IMR-90 (cell line): ENCODE measurements at regions not wholly inside any gene's neighbourhood (a gene's known extent, or its start where the extent isn't known, plus 50 kb on each side); places are given as distances from the start of the nearest gene placed in this dataset.

ENCODE experiments used
- ATAC-seq: fragments of 200-7000 bp; cut with Tn5 transposase; 2 replicates; pipeline ENCODE4 v1.9.1; 2020; ENCODE audit warnings: low read depth, mild to moderate bottlenecking, moderate library complexity
- BruUV-seq: library from RNA; stranded (reverse); fragments of 400-500 nt; replicated peaks from 2 replicates; lab custom pipeline; 2021; lab: Mats Ljungman, UMichigan
- CTCF ChIA-PET: fragments of 300-600 bp; formaldehyde crosslinking; extraction: SDS; loops from one replicate; lab custom pipeline; 2021; ENCODE audit warnings: antibody characterized with exemption; lab: Yijun Ruan, JAX
- POLR2A ChIA-PET: fragments of 300-600 bp; sonication (Branson Sonifier 250); formaldehyde crosslinking; loops from one replicate; lab custom pipeline; 2022; ENCODE audit warnings: antibody characterized with exemption; ENCODE audit not compliant: unreplicated experiment; lab: Charles Lee
- DNase-seq: peaks from one replicate; pipeline ENCODE4 v3.0.0; 2013
- H2AFZ ChIP-seq: replicated peaks from 2 replicates; pipeline ENCODE3; 2013; ENCODE audit warnings: low read length, mild to moderate bottlenecking; ENCODE audit not compliant: poor library complexity
- H2AK5ac ChIP-seq: 2 replicates; pipeline ENCODE4 v1.6.1; 2013; ENCODE audit warnings: low read depth, low read length, inconsistent platforms
- H2AK9ac ChIP-seq: replicated peaks from 2 replicates; pipeline ENCODE3; 2013; ENCODE audit warnings: mild to moderate bottlenecking, low read depth, low read length, moderate library complexity; ENCODE audit not compliant: poor library complexity
- H2BK120ac ChIP-seq: 2 replicates; pipeline ENCODE4 v1.6.1; 2013; ENCODE audit warnings: low read depth, low read length, inconsistent platforms
- H2BK15ac ChIP-seq: 3 replicates; pipeline ENCODE4 v1.6.1; 2013; ENCODE audit warnings: low read depth, low read length, inconsistent platforms
- H2BK20ac ChIP-seq: 2 replicates; pipeline ENCODE4 v1.6.1; 2013; ENCODE audit warnings: low read depth, mild to moderate bottlenecking, inconsistent platforms, low read length, moderate library complexity
- H2BK5ac ChIP-seq: 2 replicates; pipeline ENCODE4 v1.6.1; 2013; ENCODE audit warnings: mild to moderate bottlenecking, low read depth, low read length, inconsistent platforms; ENCODE audit not compliant: poor library complexity, severe bottlenecking
- H3K14ac ChIP-seq: replicated peaks from 2 replicates; pipeline ENCODE4 v1.6.1; 2013; ENCODE audit warnings: low read depth, low read length, inconsistent platforms
- H3K18ac ChIP-seq: 2 replicates; pipeline ENCODE4 v1.6.1; 2013; ENCODE audit warnings: low read depth, low read length, control low read depth
- H3K23ac ChIP-seq: 2 replicates; pipeline ENCODE4 v1.6.1; 2013; ENCODE audit warnings: low read depth, low read length, inconsistent platforms
- H3K27ac ChIP-seq: 2 replicates; pipeline ENCODE4 v1.5.1; 2013; ENCODE audit warnings: mild to moderate bottlenecking, control low read depth, low read length; ENCODE audit not compliant: insufficient read depth
- H3K27me3 ChIP-seq: 2 replicates; pipeline ENCODE4 v1.6.1; 2013; ENCODE audit warnings: low read length; ENCODE audit not compliant: control insufficient read depth, insufficient read depth
- H3K36me3 ChIP-seq: 2 replicates; pipeline ENCODE4 v1.6.1; 2013; ENCODE audit warnings: low read length, mixed read lengths; ENCODE audit not compliant: control insufficient read depth, insufficient read depth
- H3K4ac ChIP-seq: 2 replicates; pipeline ENCODE4 v1.6.1; 2013; ENCODE audit warnings: low read depth, low read length, inconsistent platforms
- H3K4me1 ChIP-seq: 2 replicates; pipeline ENCODE4 v1.6.1; 2013; ENCODE audit warnings: low read length, mixed read lengths; ENCODE audit not compliant: control insufficient read depth, insufficient read depth
- H3K4me2 ChIP-seq: 2 replicates; pipeline ENCODE4 v1.6.1; 2013; ENCODE audit warnings: low read depth, mild to moderate bottlenecking, control low read depth, low read length, moderate library complexity
- H3K4me3 ChIP-seq: 2 replicates; pipeline ENCODE4 v1.5.1; 2013; ENCODE audit warnings: low read depth, mild to moderate bottlenecking, control low read depth, low read length, moderate library complexity; ENCODE audit not compliant: insufficient read depth
- H3K56ac ChIP-seq: 2 replicates; pipeline ENCODE4 v1.6.1; 2013; ENCODE audit warnings: low read length, inconsistent platforms; ENCODE audit not compliant: insufficient read depth; ENCODE audit errors: extremely low read depth
- H3K79me1 ChIP-seq, 2 experiments: 2 replicates each; pipeline ENCODE4 v1.6.1; 2013; ENCODE audit warnings: low read length in 2 of 2, inconsistent platforms in 1 of 2, low read depth in 1 of 2
- H3K9ac ChIP-seq: 2 replicates; pipeline ENCODE4 v1.6.1; 2013; ENCODE audit warnings: low read depth, low read length, control low read depth
- H3K9me1 ChIP-seq: 2 replicates; pipeline ENCODE4 v1.6.1; 2013; ENCODE audit warnings: low read length, inconsistent platforms; ENCODE audit not compliant: insufficient read depth
- H3K9me3 ChIP-seq: 2 replicates; pipeline ENCODE4 v1.6.1; 2013; ENCODE audit warnings: low read length; ENCODE audit not compliant: control insufficient read depth, insufficient read depth
- H4K20me1 ChIP-seq: 2 replicates; pipeline ENCODE4 v1.6.1; 2013; ENCODE audit warnings: low read length, inconsistent platforms; ENCODE audit not compliant: insufficient read depth
- H4K5ac ChIP-seq: 2 replicates; pipeline ENCODE4 v1.6.1; 2013; ENCODE audit warnings: mild to moderate bottlenecking, low read depth, low read length, control low read depth
- H4K8ac ChIP-seq, 2 experiments: 2 replicates each; pipeline ENCODE4 v1.6.1; 2013; ENCODE audit warnings: low read depth in 2 of 2, low read length in 2 of 2, control low read depth in 1 of 2, inconsistent platforms in 1 of 2
- H4K91ac ChIP-seq: 2 replicates; pipeline ENCODE4 v1.6.1; 2013; ENCODE audit warnings: low read depth, low read length, inconsistent platforms; ENCODE audit not compliant: insufficient read depth
- CEBPB ChIP-seq: IDR thresholded peaks from 2 replicates; pipeline ENCODE4 v1.6.1; 2012; ENCODE audit warnings: low read depth, low read length, improper control_type of control experiment
- CHD1 ChIP-seq: IDR thresholded peaks from 2 replicates; pipeline ENCODE4 v1.6.1; 2012; ENCODE audit warnings: low read depth, low read length, improper control_type of control experiment
- FOS ChIP-seq: fragments of 150-350 bp; IDR thresholded peaks from 2 replicates; pipeline ENCODE4 v1.6.1; 2016; ENCODE audit warnings: low read depth, low read length
- MAFK ChIP-seq: IDR thresholded peaks from 2 replicates; pipeline ENCODE4 v1.6.1; 2012; ENCODE audit warnings: low read depth, low read length, improper control_type of control experiment
- MAZ ChIP-seq: IDR thresholded peaks from 2 replicates; pipeline ENCODE4 v1.6.1; 2012; ENCODE audit warnings: low read depth, mild to moderate bottlenecking, low read length, improper control_type of control experiment, moderate library complexity, borderline replicate concordance
- NFE2L2 ChIP-seq: fragments of 150-350 bp; IDR thresholded peaks from 2 replicates; pipeline ENCODE4 v1.6.1; 2016; ENCODE audit warnings: low read depth, mild to moderate bottlenecking, low read length
- POLR2A ChIP-seq: IDR thresholded peaks from 2 replicates; pipeline ENCODE4 v1.6.1; 2012; ENCODE audit warnings: mild to moderate bottlenecking, low read depth, low read length
- RCOR1 ChIP-seq: IDR thresholded peaks from 2 replicates; pipeline ENCODE4 v1.6.1; 2012; ENCODE audit warnings: mild to moderate bottlenecking, low read length, improper control_type of control experiment; ENCODE audit not compliant: insufficient replicate concordance
- RFX5 ChIP-seq: IDR thresholded peaks from 2 replicates; pipeline ENCODE4 v1.8.0; 2012; ENCODE audit warnings: low read depth, mild to moderate bottlenecking, low read length, moderate library complexity
- SMC3 ChIP-seq: fragments of 150-350 bp; IDR thresholded peaks from 2 replicates; pipeline ENCODE4 v1.6.1; 2016; ENCODE audit warnings: low read depth, mild to moderate bottlenecking, antibody characterized with exemption, low read length, moderate library complexity
- WGBS, 2 experiments: methylation state at CpG; one replicate each; pipeline versions ENCODE4 v1.1.5 to v1.1.7; 2013; ENCODE audit warnings: missing lambda C conversion rate in 2 of 2; ENCODE audit not compliant: insufficient read length in 1 of 2; ENCODE audit errors: extremely low coverage in 2 of 2; 5-methylcytosine and 5-hydroxymethylcytosine counted together
- dilution Hi-C: fragments of 300-500 bp; cut with HindIII; formaldehyde crosslinking; loops from one replicate; pipeline ENCODE4 v1.14.3; 2018; ENCODE audit warnings: low sequenced_read_pairs; ENCODE audit not compliant: unreplicated experiment
- in situ Hi-C: fragments of 300-500 bp; cut with MboI; formaldehyde crosslinking; loops from 3 replicates; pipeline ENCODE4 v1.14.3; 2019; ENCODE audit warnings: low sequenced_read_pairs, inconsistent platforms, mixed read lengths
- intact Hi-C: fragments of 100-400 bp; cut with micrococcal nuclease; formaldehyde crosslinking; loops from 2 replicates; pipeline ENCODE4 v1.10.0; 2022
- TF ChIP-seq, protein P1 (sequence below): fragments of 150-350 bp; IDR thresholded peaks from 2 replicates; pipeline ENCODE4 v1.6.1; 2016; ENCODE audit warnings: low read depth, mild to moderate bottlenecking, low read length, moderate library complexity, borderline replicate concordance
- TF ChIP-seq, protein P2 (sequence below): fragments of 150-350 bp; IDR thresholded peaks from 2 replicates; pipeline ENCODE4 v1.6.1; 2017; ENCODE audit warnings: mild to moderate bottlenecking, antibody characterized with exemption, low read length, low read depth

DNA sequence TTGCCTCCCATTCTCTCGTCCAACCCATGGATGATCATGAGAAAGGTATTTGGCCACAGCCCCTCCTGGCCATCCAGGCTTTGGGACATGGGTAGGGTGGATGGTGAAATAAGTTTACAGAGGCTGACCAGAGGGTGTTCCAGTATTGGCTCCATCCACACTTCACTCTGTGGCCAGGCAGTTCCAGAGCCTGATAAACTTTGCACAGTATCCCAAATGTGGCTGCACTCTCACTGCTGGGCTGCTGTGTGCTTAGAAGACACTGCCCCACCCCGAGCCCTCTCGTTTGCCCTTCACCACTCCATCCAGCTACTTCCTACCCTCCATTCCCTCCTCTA, 72.0 kb upstream of the ZMIZ1 start:
- no peak overlapping the region for H3K14ac ChIP-seq
- peak overlapping the region; percentile 47 for H2AK9ac ChIP-seq
- peaks cover 14% of the 10 kb centered on the region; the same call in 1 of the 2 replicates for H3K9me1 ChIP-seq
- H2AK5ac ChIP-seq: peak overlapping the region; percentile 23; the same call in 1 of the 2 replicates
- BruUV-seq: no TSS peak
- DNase-seq (no peak), ATAC-seq (no peak)
- no peak overlapping the region for H3K4me3 ChIP-seq
- no peak overlapping the region for H3K56ac ChIP-seq
- no peak overlapping the region for H4K91ac ChIP-seq
- H2BK5ac ChIP-seq: no peak overlapping the region
- no peaks in the 10 kb centered on the region for H3K36me3 ChIP-seq
- TF ChIP-seq, protein P1, sequence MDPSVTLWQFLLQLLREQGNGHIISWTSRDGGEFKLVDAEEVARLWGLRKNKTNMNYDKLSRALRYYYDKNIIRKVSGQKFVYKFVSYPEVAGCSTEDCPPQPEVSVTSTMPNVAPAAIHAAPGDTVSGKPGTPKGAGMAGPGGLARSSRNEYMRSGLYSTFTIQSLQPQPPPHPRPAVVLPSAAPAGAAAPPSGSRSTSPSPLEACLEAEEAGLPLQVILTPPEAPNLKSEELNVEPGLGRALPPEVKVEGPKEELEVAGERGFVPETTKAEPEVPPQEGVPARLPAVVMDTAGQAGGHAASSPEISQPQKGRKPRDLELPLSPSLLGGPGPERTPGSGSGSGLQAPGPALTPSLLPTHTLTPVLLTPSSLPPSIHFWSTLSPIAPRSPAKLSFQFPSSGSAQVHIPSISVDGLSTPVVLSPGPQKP: no peak
- TF ChIP-seq, protein P2, sequence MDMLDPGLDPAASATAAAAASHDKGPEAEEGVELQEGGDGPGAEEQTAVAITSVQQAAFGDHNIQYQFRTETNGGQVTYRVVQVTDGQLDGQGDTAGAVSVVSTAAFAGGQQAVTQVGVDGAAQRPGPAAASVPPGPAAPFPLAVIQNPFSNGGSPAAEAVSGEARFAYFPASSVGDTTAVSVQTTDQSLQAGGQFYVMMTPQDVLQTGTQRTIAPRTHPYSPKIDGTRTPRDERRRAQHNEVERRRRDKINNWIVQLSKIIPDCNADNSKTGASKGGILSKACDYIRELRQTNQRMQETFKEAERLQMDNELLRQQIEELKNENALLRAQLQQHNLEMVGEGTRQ: no peak
- TF ChIP-seq MAZ (no peak), CEBPB (no peak), POLR2A (no peak), RFX5 (no peak), SMC3 (no peak), CHD1 (no peak), RCOR1 (no peak), NFE2L2 (no peak), FOS (no peak), MAFK (no peak)
- dilution Hi-C loops (no loop called here), in situ Hi-C loops (no loop called here), intact Hi-C loops (no loop called here)
- no peak overlapping the region for H3K18ac ChIP-seq
- H3K27me3 ChIP-seq: peaks cover 7% of the 10 kb centered on the region
- CTCF ChIA-PET: no interaction called here
- no peak overlapping the region for H3K27ac ChIP-seq
- H3K9ac ChIP-seq: no peak overlapping the region
- no peaks in the 10 kb centered on the region for H3K79me1 ChIP-seq
- no peak overlapping the region for H4K8ac ChIP-seq
- WGBS, 2 experiments: no CpG with 5 or more reads among the region's 3 CpGs
- no peak overlapping the region for H4K5ac ChIP-seq
- H3K4ac ChIP-seq: peak overlapping the region; percentile 14; the same call in 1 of the 2 replicates
- no peak overlapping the region for H2BK15ac ChIP-seq
- H2BK120ac ChIP-seq: no peak overlapping the region
- no peaks in the 10 kb centered on the region for H4K20me1 ChIP-seq
- H3K4me1 ChIP-seq: peaks cover 12% of the 10 kb centered on the region; the same call in 1 of the 2 replicates
- no peak overlapping the region for H3K4me2 ChIP-seq
- POLR2A ChIA-PET: interaction anchor here (0.5 kb wide), 1 partner anchor 70 kb away, joined by 14 read pairs; no protein-coding TSS in a partner anchor
- no peak overlapping the region for H3K23ac ChIP-seq
- peak overlapping the region; percentile 37 for H2AFZ ChIP-seq
- H2BK20ac ChIP-seq: no peak overlapping the region; the same call in 1 of the 2 replicates
- H3K9me3 ChIP-seq: no peaks in the 10 kb centered on the region
